ENCODE measurements at regions not wholly inside any gene's neighbourhood (a gene's known extent, or its start where the extent isn't known, plus 50 kb on each side); places are given as distances from the start of the nearest gene placed in this dataset.

- TF ChIP-seq, protein P1, sequence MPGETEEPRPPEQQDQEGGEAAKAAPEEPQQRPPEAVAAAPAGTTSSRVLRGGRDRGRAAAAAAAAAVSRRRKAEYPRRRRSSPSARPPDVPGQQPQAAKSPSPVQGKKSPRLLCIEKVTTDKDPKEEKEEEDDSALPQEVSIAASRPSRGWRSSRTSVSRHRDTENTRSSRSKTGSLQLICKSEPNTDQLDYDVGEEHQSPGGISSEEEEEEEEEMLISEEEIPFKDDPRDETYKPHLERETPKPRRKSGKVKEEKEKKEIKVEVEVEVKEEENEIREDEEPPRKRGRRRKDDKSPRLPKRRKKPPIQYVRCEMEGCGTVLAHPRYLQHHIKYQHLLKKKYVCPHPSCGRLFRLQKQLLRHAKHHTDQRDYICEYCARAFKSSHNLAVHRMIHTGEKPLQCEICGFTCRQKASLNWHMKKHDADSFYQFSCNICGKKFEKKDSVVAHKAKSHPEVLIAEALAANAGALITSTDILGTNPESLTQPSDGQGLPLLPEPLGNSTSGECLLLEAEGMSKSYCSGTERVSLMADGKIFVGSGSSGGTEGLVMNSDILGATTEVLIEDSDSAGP (CRISPR knock-in tag; IDR thresholded peaks at IDR 0.05), result no peak
- TF ChIP-seq HSF4 (CRISPR knock-in tag; IDR thresholded peaks at IDR 0.05; ENCODE audit: borderline replicate concordance) (no peak), ETV6 (IDR thresholded peaks at IDR 0.05; ENCODE audit: borderline replicate concordance in 1 of 2, low read depth in 2 of 2, low read length in 1 of 2) (no peak), ETV6 (CRISPR knock-in tag; IDR thresholded peaks at IDR 0.05; ENCODE audit: borderline replicate concordance) (no peak), U2AF1 (optimal IDR thresholded peaks at IDR 0.05; ENCODE audit: low read depth, low read length) (no peak), ZNF175 (CRISPR knock-in tag; IDR thresholded peaks at IDR 0.05; ENCODE audit: low read depth) (no peak), MAZ (CRISPR knock-in tag; conservative IDR thresholded peaks at IDR 0.05 in 1 of 2, IDR thresholded peaks at IDR 0.05 in 1 of 2) (no peak), NR2C1 (IDR thresholded peaks at IDR 0.05) (no peak), NR2C1 (tag; IDR thresholded peaks at IDR 0.05) (no peak)
- TF ChIP-seq, protein P2, sequence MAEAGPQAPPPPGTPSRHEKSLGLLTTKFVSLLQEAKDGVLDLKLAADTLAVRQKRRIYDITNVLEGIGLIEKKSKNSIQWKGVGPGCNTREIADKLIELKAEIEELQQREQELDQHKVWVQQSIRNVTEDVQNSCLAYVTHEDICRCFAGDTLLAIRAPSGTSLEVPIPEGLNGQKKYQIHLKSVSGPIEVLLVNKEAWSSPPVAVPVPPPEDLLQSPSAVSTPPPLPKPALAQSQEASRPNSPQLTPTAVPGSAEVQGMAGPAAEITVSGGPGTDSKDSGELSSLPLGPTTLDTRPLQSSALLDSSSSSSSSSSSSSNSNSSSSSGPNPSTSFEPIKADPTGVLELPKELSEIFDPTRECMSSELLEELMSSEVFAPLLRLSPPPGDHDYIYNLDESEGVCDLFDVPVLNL (CRISPR knock-in tag; IDR thresholded peaks at IDR 0.05; ENCODE audit: low read depth), result no peak
These were observed 135.4 kb upstream of the EGLN3 start (continued) for GRCh38 chr14:34086223-34086757.

Measured in K562 (cell line).